D341Med (cell line): ENCODE measurements at regions not wholly inside any gene's neighbourhood (a gene's known extent, or its start where the extent isn't known, plus 50 kb on each side); places are given as distances from the start of the nearest gene placed in this dataset.
"Not testable (repeated sequence)": the region's sequence is repeated elsewhere in the genome, so short reads cannot be mapped to it uniquely, and the experiment has no call there.

ENCODE experiments used
- DNase-seq: peaks from one replicate; pipeline ENCODE4 v3.0.0; 2012; ENCODE audit warnings: low spot score

DNA sequence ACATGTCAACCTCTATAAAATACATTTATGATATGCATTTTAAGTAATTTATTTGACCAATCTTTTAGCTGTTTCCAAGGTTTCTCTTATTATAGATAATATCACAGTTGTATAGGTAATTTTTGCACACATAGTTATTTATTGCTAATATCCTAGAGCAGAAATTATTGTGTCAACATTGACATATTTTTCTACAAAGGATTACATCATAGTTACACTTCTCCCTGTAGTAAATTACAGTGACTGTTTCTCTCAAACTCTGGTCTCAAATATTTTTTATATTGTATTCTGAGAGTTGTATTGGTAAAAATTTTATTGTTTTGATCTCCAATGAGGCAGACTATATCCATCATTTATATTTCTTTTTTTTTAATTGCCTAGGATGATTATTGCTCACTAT, 714.4 kb upstream of the CDH6 start:
- no peak for DNase-seq

DNA sequence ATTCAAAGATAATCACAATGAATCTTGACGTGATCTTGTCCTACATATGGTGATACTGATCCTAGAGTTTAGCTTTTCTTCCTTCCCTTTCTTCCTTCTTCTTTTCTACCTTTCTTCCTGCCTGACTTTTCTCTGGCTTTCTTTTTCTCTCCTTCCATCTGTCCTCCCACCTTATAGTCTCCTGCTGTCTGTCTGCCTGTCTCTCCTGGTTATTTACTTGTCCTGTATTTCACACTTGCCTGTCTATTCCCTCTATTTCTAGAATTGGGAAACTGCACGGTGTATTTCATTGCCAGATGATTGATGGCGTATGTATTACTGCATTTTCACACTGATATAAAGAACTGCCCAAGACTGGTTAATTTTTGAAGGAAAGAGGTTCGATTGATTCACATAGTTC, 718.1 kb upstream of the CDH6 start:
- no peak for DNase-seq

DNA sequence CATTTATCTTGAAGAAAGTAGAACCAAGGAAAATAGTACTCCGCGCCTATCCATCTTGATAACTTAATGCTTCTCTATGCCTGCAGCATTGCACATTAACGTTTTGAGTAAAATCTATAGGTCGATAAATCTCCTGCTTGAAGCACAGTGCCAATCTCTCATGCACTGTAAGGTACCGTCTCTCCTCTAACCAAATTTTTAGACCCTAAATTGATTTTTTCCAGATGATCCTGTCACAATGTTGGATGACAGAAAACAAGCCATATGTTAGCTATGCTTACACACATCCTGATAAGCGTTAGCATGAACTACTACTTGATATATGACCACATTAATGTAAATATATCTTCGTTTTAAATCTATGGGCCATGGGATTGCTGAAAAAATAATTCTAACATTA, 723.8 kb upstream of the CDH6 start:
- DNase-seq: no peak

- DNase-seq: no peak
Observed at GRCh38 chr5:30458681-30459080, 734.8 kb upstream of the CDH6 start.

GRCh38 chr5:30455484-30455883, 738.0 kb upstream of the CDH6 start:
- not testable (repeated sequence) for DNase-seq

DNA sequence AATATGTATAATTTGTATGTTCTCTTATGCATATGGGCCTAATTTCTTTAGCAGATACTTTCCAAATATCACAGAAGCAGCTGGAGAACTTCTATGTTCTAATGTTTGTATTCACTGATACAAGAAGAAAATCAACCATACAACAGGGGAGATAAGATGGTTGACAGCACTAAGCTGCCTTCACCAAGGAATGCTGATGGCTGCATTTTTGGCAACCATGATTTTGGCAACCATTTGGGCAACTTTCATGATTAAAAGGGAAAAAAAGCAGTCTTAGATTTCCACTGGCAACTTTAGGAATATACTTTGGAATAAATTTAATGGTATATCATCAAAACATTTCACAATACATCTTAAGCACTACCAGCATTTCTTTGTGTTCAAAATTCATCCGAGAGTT, 740.3 kb upstream of the CDH6 start:
- DNase-seq: no peak

GRCh38 chr5:30450153-30450552, 743.3 kb upstream of the CDH6 start:
- DNase-seq: no peak

- no peak for DNase-seq
Observed at GRCh38 chr5:30447431-30447830, 746.1 kb upstream of the CDH6 start.

DNA sequence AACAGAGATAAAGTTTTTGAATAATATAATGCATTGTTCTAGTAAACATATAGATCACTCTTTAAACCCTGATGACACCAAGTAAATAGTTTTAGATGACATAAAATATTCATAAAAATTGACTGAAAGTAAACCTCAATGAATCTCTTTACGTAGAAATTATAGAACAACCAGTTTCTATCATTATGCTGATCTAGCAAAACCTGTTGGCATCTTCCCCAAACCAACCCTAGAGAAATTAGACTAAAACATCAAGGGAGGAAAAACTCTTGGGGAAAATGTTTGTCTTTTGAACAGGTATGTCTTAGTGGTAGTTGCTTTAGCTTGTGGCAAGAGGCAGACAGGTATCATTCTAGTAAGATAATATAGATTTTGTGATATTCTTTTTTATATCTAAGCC, 747.0 kb upstream of the CDH6 start:
- no peak for DNase-seq

DNA sequence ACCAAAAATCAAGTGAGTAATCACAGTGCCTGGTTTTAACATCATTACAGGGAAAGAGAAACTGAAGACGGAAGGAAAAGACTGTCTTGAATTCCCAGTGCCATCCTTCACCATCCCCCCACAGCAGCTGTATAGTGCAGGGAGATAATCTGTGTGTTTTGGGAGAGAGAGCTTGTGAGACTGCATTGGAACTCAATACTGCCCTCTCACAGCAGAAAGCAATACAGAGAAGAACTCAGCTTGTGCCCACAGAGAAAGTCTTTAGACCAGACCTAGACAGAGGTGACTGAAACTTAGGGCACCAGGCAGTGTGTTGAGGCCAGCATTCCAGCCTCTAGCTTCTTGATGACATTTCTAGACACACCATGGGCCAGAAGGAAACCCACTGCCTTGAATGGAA, 754.7 kb upstream of the CDH6 start:
- no peak for DNase-seq

- DNase-seq: no peak
Observed at GRCh38 chr5:30436691-30437090, 756.8 kb upstream of the CDH6 start.

GRCh38 chr5:30428866-30429407, 764.5 kb upstream of the CDH6 start:
- not testable (repeated sequence) for DNase-seq

DNA sequence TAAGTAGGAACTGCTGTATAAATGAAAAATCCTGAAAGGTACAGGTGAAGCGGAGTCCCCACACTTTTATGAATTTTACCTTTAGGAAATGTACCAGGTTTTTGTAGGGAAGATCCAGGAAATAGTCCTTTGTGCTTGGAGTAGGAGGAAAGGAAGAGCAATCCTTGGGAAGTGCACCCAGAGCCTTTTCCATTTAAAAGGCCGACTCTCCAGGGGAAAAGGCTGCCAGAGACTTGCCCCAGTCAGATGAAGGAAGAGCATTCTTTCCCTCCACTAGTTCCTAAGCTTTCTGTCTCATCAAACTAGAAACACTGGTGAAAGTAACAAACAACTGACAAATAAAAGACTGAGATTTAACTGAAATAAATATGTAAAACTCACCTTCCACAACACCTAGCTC, 779.4 kb upstream of the CDH6 start:
- DNase-seq: no peak

DNA sequence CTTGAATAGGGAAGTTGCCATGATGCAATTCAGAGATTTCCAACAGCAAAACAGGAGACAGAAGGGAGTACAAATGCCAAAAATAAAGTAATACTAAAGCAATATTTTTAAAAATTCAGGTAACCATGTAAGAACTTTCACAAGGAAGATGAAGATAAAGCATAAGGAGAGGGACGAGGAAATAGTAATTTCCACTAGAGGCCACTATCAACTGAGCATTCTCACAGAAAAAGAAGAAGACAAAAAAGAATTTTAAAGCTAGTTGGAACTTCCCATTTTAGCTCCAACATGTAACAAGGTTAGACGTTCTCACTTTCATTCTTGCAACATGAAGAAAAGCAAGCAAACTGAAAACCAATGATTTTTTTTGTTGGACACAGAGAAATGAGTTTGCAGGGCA, 779.9 kb upstream of the CDH6 start:
- no peak for DNase-seq

DNA sequence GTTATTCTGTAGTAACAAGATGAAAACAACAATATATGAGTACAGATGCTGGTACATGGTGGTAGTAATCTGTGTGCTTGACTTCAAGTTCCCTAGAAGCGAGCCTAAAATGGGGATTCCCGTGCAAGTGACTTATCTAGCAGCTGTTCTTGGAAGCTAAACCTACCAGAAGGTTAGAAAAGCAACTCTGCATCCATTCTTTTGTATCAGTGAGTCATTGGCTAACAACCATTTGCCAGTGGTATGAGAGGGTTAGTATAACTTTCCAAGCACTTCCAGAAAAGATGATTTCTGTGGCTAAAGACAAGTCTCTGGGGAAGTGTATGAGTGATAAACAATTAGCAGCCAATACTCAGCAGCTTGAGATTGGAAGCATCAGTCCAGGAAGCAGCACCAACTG, 787.7 kb upstream of the CDH6 start:
- DNase-seq: no peak

DNA sequence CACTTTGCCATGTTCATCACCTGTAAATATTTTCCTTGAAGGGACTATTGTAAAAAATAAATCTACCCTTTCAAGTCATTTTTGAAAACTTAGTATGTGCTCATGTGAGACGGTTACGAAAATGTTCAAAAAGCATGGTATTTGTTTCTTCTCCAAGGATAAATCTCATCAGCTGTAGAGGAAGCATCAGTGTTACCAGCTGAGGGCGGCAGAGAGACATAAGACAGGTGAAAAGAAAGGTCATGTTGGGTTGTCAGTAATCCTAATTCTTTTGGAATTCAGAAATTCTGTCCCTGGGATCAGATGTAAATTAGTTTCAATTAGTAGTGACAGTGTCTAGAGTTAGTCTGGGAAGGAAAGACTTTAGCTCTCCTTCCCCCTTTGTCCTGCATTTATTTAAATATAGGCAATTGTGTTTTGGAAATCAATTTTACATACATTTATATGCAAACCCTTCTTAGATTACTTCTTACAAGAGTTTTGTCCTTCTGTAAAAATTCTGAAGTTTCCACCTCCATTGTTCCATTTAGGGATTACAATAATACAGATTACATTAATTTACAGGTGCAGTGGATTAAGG, 791.9 kb upstream of the CDH6 start:
- DNase-seq: peak; percentile 40

- no peak for DNase-seq
Observed at GRCh38 chr5:30398423-30398822, 795.1 kb upstream of the CDH6 start.

- DNase-seq: no peak
Observed at GRCh38 chr5:30392897-30393296, 800.6 kb upstream of the CDH6 start.

DNA sequence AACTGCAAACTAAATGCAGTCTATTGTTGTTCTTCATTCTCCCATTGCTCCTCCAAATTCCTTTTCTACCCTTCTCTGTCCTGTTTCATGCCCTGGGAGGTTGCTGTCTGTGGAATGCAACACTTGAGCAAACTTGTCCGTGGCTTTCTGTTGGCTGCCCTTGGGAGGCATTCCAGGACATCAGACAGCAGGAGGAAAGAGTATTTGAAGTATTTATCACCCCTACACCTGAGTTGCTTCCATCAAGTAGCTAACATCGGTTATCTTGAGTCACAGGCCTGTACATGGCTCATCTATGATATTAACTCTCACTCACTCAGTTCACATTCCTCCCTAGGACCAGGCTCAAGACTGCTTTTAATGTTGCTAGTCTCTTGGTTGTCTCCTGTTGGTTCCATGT, 803.4 kb upstream of the CDH6 start:
- DNase-seq: no peak

- DNase-seq: no peak
Observed at GRCh38 chr5:30387974-30388632, 805.4 kb upstream of the CDH6 start.

GRCh38 chr5:30385754-30386153, 807.7 kb upstream of the CDH6 start:
- no peak for DNase-seq

DNA sequence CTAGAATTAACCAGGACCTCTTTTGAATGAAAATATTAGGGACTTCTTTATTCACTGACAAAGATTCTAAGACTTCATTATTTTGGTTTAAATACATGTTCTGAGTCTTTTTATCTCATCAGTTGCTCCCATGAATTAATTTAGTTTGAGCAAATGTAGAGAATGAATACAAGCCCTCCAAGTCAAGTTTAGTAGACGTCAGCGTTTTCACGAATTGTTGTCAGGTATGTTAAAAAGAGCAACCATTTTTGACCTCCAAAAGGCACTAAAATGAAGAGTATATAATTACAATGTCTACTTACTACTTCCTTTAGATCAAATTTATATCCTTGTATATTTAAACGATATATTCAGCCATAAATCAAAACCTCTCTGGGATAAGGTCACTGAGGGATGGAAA, 809.3 kb upstream of the CDH6 start:
- no peak for DNase-seq

- no peak for DNase-seq
Observed at GRCh38 chr5:30380228-30380627, 813.3 kb upstream of the CDH6 start.

DNA sequence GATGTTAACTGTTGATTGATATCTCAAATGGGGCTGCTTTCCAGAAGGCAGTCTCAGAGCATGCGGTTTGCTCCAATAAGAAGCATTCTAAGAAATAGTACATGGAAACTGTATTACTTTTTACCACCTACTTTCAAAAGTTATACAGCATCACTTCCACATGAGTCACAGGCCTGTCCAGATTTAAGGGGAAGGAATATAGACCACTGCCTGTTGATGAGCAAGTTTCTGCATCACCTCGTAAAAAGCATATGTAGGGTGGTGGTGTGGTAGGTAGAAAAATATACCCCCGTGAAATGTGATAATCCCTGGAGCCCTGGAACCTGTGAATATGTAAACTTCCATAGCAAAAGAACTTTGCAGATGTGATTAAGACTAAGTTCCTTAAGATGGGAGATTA, 816.6 kb upstream of the CDH6 start:
- DNase-seq: no peak
